Body of pancreas (tissue), 4 donors: ENCODE measurements at regions not wholly inside any gene's neighbourhood (a gene's known extent, or its start where the extent isn't known, plus 50 kb on each side); places are given as distances from the start of the nearest gene placed in this dataset.
A peak's percentile ranks its signal among the peaks of the same experiment; 100 is the strongest.

ENCODE experiments used
- ATAC-seq: fragments of 150-250 bp; one replicate; pipeline ENCODE4 v1.9.1; 2016
- DNase-seq, 4 donors: peaks; one replicate each; pipeline ENCODE4 v3.0.0-alpha.2; 2019
- H3K27ac ChIP-seq, 4 donors: fragments of 200-600 bp; sonication (generic); 1 replicate in 3 of 4; 2 replicates in 1 of 4; pipeline versions ENCODE4 v1.5.1 to v1.6.1; 2016 to 2019; ENCODE audit warnings: mild to moderate bottlenecking in 1 of 4, mixed read lengths in 1 of 4, moderate library complexity in 1 of 4
- H3K27me3 ChIP-seq, 2 donors: fragments of 200-600 bp; sonication (generic); one replicate each; pipeline ENCODE4 v1.6.0; 2016; ENCODE audit warnings: mild to moderate bottlenecking in 1 of 2
- H3K36me3 ChIP-seq, 2 donors: fragments of 200-600 bp; sonication (generic); replicated peaks in 1 of 2; 2 replicates each; pipeline ENCODE4 v1.5.1; 2016; ENCODE audit warnings: low read depth in 2 of 2; ENCODE audit not compliant: insufficient read depth in 1 of 2
- H3K4me1 ChIP-seq: fragments of 200-600 bp; sonication (generic); one replicate; pipeline ENCODE4 v1.6.0; 2016
- H3K4me3 ChIP-seq, 2 donors: fragments of 200-600 bp; sonication (generic); 1 replicate in 1 of 2; 2 replicates in 1 of 2; pipeline ENCODE4 v1.5.1; 2016 to 2019
- H3K9me3 ChIP-seq, 3 donors: fragments of 200-600 bp; sonication (generic); 1 replicate in 2 of 3; 2 replicates in 1 of 3; pipeline ENCODE4 v1.5.1; 2016
- CTCF ChIP-seq, 7 experiments: fragments of 450-650 bp in 4 of 7; fragments of 200-600 bp in 3 of 7; sonication (generic) in 3 of 7; IDR thresholded peaks; one replicate each; pipeline ENCODE4 v1.5.1; 2016 to 2019; ENCODE audit warnings: antibody characterized with exemption in 7 of 7
- POLR2A ChIP-seq, 3 donors: fragments of 450-650 bp; IDR thresholded peaks; one replicate each; pipeline ENCODE4 v1.6.1; 2016; ENCODE audit warnings: antibody characterized with exemption in 3 of 3, mild to moderate bottlenecking in 2 of 3
- WGBS, 2 donors: methylation state at CpG; one replicate each; pipeline ENCODE4 v1.1.5; 2017; 5-methylcytosine and 5-hydroxymethylcytosine counted together
- intact Hi-C: fragments of 100-400 bp; cut with DNase I; formaldehyde crosslinking; loops from one replicate; pipeline ENCODE4 v1.15.1; 2023

- no peak for DNase-seq
- WGBS, 2 donors = 29 to 39% methylated on average over 11 of the region's 11 CpGs
Observed at GRCh38 chr10:6877722-6878392, 297.8 kb upstream of the PRKCQ start.

GRCh38 chr10:6877336-6877721 is 297.3 kb upstream of the PRKCQ start:
- Histone ChIP-seq H3K4me1 (no peaks in the 10 kb centered on the region), H3K4me3 (no peak overlapping the region), H3K9me3 (no peaks in the 10 kb centered on the region), H3K27ac (no peak overlapping the region), H3K27me3 (no peaks in the 10 kb centered on the region), H3K36me3 (no peaks in the 10 kb centered on the region)
- intact Hi-C loops = no loop called here
- 49 to 57% methylated on average over 12 of the region's 12 CpGs for WGBS, 2 donors
- DNase-seq = no peak
- no peak for ATAC-seq
- TF ChIP-seq POLR2A (IDR thresholded peaks at IDR 0.05) (no peak), CTCF (IDR thresholded peaks at IDR 0.05) (no peak)

More at GRCh38 chr10:6877722-6878392, 297.8 kb upstream of the PRKCQ start:
- no peak overlapping the region for H3K27ac ChIP-seq
- H3K4me3 ChIP-seq = no peak overlapping the region
- no peak for TF ChIP-seq CTCF (IDR thresholded peaks at IDR 0.05)
- TF ChIP-seq POLR2A (IDR thresholded peaks at IDR 0.05) = no peak
- H3K4me1 ChIP-seq = no peaks in the 10 kb centered on the region
- H3K9me3 ChIP-seq = no peaks in the 10 kb centered on the region
- peak; percentile 40 for ATAC-seq
- no peaks in the 10 kb centered on the region for H3K36me3 ChIP-seq
- H3K27me3 ChIP-seq = no peaks in the 10 kb centered on the region
- intact Hi-C loops = no loop called here

GRCh38 chr10:6875269-6875865 is 295.3 kb upstream of the PRKCQ start:
- Histone ChIP-seq H3K36me3 (no peaks in the 10 kb centered on the region), H3K4me1 (no peaks in the 10 kb centered on the region), H3K4me3 (no peak overlapping the region), H3K27me3 (no peaks in the 10 kb centered on the region), H3K9me3 (no peaks in the 10 kb centered on the region), H3K27ac (no peak overlapping the region)
- no peak for TF ChIP-seq CTCF (IDR thresholded peaks at IDR 0.05)
- TF ChIP-seq POLR2A (IDR thresholded peaks at IDR 0.05) = no peak
- intact Hi-C loops = no loop called here
- ATAC-seq = no peak
- no peak for DNase-seq
- 51 to 55% methylated on average over 7 of the region's 7 CpGs for WGBS, 2 donors

DNA sequence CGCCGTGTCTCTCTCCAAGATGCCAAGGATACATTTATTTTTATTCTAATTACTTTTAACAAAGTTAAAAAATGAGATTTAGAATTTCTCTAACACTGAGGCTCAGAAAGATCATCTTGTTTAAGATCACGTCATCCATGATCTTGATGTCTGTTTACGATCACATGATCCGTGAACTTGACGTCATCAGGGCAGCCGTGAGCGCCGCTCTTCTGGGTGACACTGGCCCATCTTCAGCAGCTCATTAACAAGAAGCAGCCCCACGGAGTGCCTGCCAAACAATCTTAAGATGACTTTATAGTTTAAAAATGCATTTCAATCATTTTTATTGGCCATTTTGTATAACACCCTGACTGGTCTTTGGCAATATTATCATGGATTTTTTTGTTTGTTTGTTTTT is 291.1 kb upstream of the PRKCQ start:
- DNase-seq (no peak), ATAC-seq (no peak)
- WGBS, 2 donors = 42 to 44% methylated on average over 10 of the region's 10 CpGs
- intact Hi-C loops = no loop called here
- Histone ChIP-seq H3K4me1 (no peaks in the 10 kb centered on the region), H3K27me3 (no peaks in the 10 kb centered on the region), H3K9me3 (no peaks in the 10 kb centered on the region), H3K36me3 (no peaks in the 10 kb centered on the region), H3K27ac (no peak overlapping the region), H3K4me3 (no peak overlapping the region)
- TF ChIP-seq CTCF (IDR thresholded peaks at IDR 0.05) (no peak), POLR2A (IDR thresholded peaks at IDR 0.05) (no peak)
